ENCODE measurements at regions not wholly inside any gene's neighbourhood (a gene's known extent, or its start where the extent isn't known, plus 50 kb on each side); places are given as distances from the start of the nearest gene placed in this dataset.

GRCh38 chr6:89023591-89024441 lies 56.7 kb upstream of the PNRC1 start:
- DNase-seq: no peak
- H3K27me3 ChIP-seq: no peaks in the 10 kb centered on the region
- H3K27ac ChIP-seq: peak overlapping the region; percentile 12
- no peaks in the 10 kb centered on the region for H3K9me3 ChIP-seq
- no peaks in the 10 kb centered on the region for H3K4me1 ChIP-seq
- H3K36me3 ChIP-seq: no peaks in the 10 kb centered on the region
- H3K9ac ChIP-seq (ENCODE audit: low read depth in 2 of 2, low read length in 2 of 2): no peak overlapping the region
- TF ChIP-seq, protein P1, sequence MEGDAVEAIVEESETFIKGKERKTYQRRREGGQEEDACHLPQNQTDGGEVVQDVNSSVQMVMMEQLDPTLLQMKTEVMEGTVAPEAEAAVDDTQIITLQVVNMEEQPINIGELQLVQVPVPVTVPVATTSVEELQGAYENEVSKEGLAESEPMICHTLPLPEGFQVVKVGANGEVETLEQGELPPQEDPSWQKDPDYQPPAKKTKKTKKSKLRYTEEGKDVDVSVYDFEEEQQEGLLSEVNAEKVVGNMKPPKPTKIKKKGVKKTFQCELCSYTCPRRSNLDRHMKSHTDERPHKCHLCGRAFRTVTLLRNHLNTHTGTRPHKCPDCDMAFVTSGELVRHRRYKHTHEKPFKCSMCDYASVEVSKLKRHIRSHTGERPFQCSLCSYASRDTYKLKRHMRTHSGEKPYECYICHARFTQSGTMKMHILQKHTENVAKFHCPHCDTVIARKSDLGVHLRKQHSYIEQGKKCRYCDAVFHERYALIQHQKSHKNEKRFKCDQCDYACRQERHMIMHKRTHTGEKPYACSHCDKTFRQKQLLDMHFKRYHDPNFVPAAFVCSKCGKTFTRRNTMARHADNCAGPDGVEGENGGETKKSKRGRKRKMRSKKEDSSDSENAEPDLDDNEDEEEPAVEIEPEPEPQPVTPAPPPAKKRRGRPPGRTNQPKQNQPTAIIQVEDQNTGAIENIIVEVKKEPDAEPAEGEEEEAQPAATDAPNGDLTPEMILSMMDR (IDR thresholded peaks at IDR 0.05): no peak
- intact Hi-C loops (cut with DNase I): no loop called here
- no peak overlapping the region for H3K4me3 ChIP-seq

DNA sequence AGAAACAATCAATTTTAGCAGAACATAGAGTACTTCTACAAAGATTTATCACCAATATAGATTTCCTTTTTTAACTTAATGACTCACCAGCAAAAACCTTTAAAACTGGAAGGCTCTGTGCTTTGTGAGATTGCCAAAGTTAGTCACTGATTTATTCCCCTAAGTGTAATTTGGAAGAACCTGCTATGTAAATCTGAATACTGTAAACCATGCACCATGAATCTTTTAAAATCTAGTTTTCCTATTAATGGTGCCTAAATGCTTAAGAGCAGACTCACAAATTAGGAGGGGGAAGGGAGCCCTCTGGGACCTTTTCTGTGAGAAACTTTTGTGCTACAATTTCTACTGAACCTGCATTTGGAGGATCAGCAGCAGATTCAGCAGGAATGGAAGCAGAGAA lies 57.8 kb upstream of the PNRC1 start:
- DNase-seq: no peak
- Histone ChIP-seq H3K9me3 (no peaks in the 10 kb centered on the region), H3K4me1 (no peaks in the 10 kb centered on the region), H3K4me3 (no peak overlapping the region), H3K27ac (peak overlapping the region; percentile 12), H3K27me3 (no peaks in the 10 kb centered on the region), H3K9ac (ENCODE audit: low read depth in 2 of 2, low read length in 2 of 2) (no peak overlapping the region), H3K36me3 (no peaks in the 10 kb centered on the region)
- intact Hi-C loops (cut with DNase I): no loop called here
- TF ChIP-seq, protein P1 (IDR thresholded peaks at IDR 0.05): no peak

DNA sequence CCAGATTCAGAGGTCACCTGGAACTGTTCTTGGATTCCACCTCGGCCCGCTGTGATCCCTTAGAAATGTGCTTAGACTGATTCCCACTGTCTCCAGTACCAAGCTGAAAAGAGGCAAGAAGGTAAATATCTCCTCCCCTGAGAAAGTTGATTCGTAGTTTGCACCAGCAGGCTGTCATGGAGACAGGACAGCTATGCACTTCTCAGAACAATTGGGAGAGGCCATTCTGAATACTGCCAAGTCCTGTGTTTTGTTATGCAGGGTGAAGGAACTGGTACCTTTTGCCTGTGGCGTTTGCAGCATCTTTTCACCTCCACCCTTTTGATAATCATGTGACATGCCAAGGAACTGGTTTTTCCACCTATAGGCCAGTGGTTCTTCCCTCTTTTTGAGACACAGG lies 58.2 kb upstream of the RNGTT start:
- intact Hi-C loops (cut with DNase I): no loop called here

DNA sequence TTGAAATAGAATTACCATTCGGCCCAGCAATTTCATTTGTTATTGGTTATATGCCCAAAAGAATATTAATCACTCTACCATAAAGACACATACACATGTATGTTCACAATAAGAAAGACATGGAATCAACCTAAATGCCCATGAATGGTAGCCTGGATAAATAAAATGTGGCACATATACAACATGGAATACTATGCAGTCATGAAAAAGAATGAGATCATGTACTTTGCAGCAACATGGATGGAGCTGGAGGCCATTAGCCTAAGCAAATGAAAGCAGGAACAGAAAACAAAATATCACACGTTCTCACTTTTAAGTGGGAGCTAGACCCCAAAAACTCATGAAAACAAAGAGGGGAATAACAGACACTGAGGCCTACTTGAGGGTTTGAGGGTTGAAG lies 52.6 kb upstream of the RNGTT start:
- no peaks in the 10 kb centered on the region for H3K4me1 ChIP-seq
- H3K27me3 ChIP-seq: no peaks in the 10 kb centered on the region
- intact Hi-C loops (cut with DNase I): no loop called here
- no peak overlapping the region for H3K27ac ChIP-seq
- H3K9ac ChIP-seq (ENCODE audit: low read depth in 2 of 2, low read length in 2 of 2): no peak overlapping the region
- H3K9me3 ChIP-seq: no peaks in the 10 kb centered on the region
- no peak overlapping the region for H3K4me3 ChIP-seq
- TF ChIP-seq, protein P1 (IDR thresholded peaks at IDR 0.05): no peak
- no peak for DNase-seq
- no peaks in the 10 kb centered on the region for H3K36me3 ChIP-seq

More for the DNA sequence above, 58.2 kb upstream of the RNGTT start:
- no peak overlapping the region for H3K27ac ChIP-seq
- no peaks in the 10 kb centered on the region for H3K27me3 ChIP-seq
- no peak for DNase-seq
- no peak overlapping the region for H3K9ac ChIP-seq (ENCODE audit: low read depth in 2 of 2, low read length in 2 of 2)
- no peaks in the 10 kb centered on the region for H3K4me1 ChIP-seq
- TF ChIP-seq, protein P1 (IDR thresholded peaks at IDR 0.05): no peak
- H3K36me3 ChIP-seq: no peaks in the 10 kb centered on the region
- no peak overlapping the region for H3K4me3 ChIP-seq
- no peaks in the 10 kb centered on the region for H3K9me3 ChIP-seq

- TF ChIP-seq, protein P1 (IDR thresholded peaks at IDR 0.05): no peak
- Histone ChIP-seq H3K27me3 (no peaks in the 10 kb centered on the region), H3K9ac (ENCODE audit: low read depth in 2 of 2, low read length in 2 of 2) (no peak overlapping the region), H3K9me3 (no peaks in the 10 kb centered on the region), H3K4me3 (no peak overlapping the region), H3K36me3 (no peaks in the 10 kb centered on the region), H3K4me1 (no peaks in the 10 kb centered on the region), H3K27ac (no peak overlapping the region)
- no peak for DNase-seq
- intact Hi-C loops (cut with DNase I): no loop called here
Measured at GRCh38 chr6:89013438-89013837, 50.0 kb upstream of the RNGTT start.
